H1 (cell line): ENCODE measurements at regions not wholly inside any gene's neighbourhood (a gene's known extent, or its start where the extent isn't known, plus 50 kb on each side); places are given as distances from the start of the nearest gene placed in this dataset.

Experiments used
- ASH2L ChIP-seq: fragments of 200-600, 300-600 bp; sonication (generic); IDR thresholded peaks from one replicate; pipeline ENCODE4 v1.7.1; 2017; ENCODE audit warnings: low read length
- CEBPB ChIP-seq: IDR thresholded peaks from 2 replicates; pipeline ENCODE4 v1.6.1; 2012; ENCODE audit warnings: low read depth, low read length
- PHF8 ChIP-seq: fragments of 200-600 bp; sonication (generic); conservative IDR thresholded peaks from 2 replicates; pipeline ENCODE4 v1.7.1; 2012; ENCODE audit warnings: low read depth, mild to moderate bottlenecking, inconsistent platforms, low read length, moderate library complexity
- POLR2AphosphoS5 ChIP-seq: IDR thresholded peaks from 2 replicates; pipeline ENCODE4 v1.6.1; 2011; ENCODE audit warnings: low read depth, low read length
- SIX5 ChIP-seq: IDR thresholded peaks from 2 replicates; pipeline ENCODE4 v1.6.1; 2011; ENCODE audit warnings: mild to moderate bottlenecking, low read depth, low read length
- SP2 ChIP-seq: IDR thresholded peaks from 2 replicates; pipeline ENCODE4 v1.6.1; 2012; ENCODE audit warnings: mild to moderate bottlenecking, low read length, inconsistent platforms
- TF ChIP-seq, protein P1 (sequence below): fragments of 300-600 bp; sonication (generic); IDR thresholded peaks from 2 replicates; pipeline ENCODE4 v1.7.1; 2012; ENCODE audit warnings: low read length, moderate library complexity, mild to moderate bottlenecking, inconsistent platforms; ENCODE audit not compliant: insufficient replicate concordance

DNA sequence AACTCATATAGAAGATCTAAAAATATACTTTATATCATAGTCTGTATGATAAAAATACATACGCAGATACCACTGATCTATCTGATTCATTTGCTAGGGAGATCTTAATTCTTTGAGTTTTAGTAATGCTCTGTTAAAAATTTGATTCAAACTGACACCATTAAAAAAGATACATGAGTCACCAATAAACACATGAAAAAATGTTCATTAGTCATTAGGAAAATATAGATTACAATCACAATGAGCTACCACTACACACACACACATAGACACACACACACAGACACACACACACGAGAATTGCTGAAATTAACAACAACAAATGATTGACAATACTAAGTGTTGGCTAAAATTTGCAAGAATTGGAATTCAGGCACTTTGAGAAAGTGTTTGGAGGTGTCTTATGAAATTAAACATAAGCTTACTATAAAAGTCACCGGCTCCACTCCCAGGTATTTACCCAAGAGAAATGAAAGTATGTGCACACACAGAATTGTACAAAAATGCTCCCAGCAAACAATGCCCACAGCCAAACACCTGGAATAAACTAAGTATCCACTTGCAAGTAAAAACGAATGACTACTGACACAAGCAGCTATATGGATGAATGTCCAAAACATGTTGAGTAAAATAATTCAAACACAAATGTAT is 117.7 kb upstream of the GGTLC1 start (continued):
- TF ChIP-seq SP2 (no peak), ASH2L (no peak), POLR2AphosphoS5 (no peak), PHF8 (no peak), SIX5 (no peak), CEBPB (no peak)
- TF ChIP-seq, protein P1, sequence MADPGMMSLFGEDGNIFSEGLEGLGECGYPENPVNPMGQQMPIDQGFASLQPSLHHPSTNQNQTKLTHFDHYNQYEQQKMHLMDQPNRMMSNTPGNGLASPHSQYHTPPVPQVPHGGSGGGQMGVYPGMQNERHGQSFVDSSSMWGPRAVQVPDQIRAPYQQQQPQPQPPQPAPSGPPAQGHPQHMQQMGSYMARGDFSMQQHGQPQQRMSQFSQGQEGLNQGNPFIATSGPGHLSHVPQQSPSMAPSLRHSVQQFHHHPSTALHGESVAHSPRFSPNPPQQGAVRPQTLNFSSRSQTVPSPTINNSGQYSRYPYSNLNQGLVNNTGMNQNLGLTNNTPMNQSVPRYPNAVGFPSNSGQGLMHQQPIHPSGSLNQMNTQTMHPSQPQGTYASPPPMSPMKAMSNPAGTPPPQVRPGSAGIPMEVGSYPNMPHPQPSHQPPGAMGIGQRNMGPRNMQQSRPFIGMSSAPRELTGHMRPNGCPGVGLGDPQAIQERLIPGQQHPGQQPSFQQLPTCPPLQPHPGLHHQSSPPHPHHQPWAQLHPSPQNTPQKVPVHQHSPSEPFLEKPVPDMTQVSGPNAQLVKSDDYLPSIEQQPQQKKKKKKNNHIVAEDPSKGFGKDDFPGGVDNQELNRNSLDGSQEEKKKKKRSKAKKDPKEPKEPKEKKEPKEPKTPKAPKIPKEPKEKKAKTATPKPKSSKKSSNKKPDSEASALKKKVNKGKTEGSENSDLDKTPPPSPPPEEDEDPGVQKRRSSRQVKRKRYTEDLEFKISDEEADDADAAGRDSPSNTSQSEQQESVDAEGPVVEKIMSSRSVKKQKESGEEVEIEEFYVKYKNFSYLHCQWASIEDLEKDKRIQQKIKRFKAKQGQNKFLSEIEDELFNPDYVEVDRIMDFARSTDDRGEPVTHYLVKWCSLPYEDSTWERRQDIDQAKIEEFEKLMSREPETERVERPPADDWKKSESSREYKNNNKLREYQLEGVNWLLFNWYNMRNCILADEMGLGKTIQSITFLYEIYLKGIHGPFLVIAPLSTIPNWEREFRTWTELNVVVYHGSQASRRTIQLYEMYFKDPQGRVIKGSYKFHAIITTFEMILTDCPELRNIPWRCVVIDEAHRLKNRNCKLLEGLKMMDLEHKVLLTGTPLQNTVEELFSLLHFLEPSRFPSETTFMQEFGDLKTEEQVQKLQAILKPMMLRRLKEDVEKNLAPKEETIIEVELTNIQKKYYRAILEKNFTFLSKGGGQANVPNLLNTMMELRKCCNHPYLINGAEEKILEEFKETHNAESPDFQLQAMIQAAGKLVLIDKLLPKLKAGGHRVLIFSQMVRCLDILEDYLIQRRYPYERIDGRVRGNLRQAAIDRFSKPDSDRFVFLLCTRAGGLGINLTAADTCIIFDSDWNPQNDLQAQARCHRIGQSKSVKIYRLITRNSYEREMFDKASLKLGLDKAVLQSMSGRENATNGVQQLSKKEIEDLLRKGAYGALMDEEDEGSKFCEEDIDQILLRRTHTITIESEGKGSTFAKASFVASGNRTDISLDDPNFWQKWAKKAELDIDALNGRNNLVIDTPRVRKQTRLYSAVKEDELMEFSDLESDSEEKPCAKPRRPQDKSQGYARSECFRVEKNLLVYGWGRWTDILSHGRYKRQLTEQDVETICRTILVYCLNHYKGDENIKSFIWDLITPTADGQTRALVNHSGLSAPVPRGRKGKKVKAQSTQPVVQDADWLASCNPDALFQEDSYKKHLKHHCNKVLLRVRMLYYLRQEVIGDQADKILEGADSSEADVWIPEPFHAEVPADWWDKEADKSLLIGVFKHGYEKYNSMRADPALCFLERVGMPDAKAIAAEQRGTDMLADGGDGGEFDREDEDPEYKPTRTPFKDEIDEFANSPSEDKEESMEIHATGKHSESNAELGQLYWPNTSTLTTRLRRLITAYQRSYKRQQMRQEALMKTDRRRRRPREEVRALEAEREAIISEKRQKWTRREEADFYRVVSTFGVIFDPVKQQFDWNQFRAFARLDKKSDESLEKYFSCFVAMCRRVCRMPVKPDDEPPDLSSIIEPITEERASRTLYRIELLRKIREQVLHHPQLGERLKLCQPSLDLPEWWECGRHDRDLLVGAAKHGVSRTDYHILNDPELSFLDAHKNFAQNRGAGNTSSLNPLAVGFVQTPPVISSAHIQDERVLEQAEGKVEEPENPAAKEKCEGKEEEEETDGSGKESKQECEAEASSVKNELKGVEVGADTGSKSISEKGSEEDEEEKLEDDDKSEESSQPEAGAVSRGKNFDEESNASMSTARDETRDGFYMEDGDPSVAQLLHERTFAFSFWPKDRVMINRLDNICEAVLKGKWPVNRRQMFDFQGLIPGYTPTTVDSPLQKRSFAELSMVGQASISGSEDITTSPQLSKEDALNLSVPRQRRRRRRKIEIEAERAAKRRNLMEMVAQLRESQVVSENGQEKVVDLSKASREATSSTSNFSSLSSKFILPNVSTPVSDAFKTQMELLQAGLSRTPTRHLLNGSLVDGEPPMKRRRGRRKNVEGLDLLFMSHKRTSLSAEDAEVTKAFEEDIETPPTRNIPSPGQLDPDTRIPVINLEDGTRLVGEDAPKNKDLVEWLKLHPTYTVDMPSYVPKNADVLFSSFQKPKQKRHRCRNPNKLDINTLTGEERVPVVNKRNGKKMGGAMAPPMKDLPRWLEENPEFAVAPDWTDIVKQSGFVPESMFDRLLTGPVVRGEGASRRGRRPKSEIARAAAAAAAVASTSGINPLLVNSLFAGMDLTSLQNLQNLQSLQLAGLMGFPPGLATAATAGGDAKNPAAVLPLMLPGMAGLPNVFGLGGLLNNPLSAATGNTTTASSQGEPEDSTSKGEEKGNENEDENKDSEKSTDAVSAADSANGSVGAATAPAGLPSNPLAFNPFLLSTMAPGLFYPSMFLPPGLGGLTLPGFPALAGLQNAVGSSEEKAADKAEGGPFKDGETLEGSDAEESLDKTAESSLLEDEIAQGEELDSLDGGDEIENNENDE = no peak
